ENCODE measurements at regions not wholly inside any gene's neighbourhood (a gene's known extent, or its start where the extent isn't known, plus 50 kb on each side); places are given as distances from the start of the nearest gene placed in this dataset.

DNA sequence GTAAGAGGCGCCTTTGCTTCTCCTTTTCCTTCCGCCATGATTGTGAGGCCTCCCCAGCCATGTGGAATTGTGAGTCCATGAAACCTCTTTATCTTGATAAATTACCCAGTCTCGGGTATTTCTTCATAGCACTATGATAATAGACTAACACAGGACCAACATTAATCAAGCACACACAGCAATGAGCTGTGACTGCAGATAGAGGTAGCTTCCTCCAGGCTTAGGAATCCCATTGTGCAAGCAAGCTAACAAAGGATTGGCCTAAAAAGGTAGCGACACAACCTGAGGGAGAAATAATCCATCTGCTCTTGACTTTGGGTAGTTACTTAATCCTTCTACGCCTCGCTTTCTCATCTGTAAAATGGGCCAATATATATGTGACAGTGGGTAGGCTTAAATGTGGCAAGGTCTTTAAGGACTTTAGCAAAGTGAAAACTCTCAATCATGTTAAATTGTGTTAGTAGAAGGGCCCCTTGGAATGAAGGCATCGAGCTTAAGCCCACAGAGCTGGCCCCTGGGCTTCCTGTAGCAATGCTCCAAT, 393.6 kb downstream of the SOX9 start:
- Histone ChIP-seq H3K9me3 (no peaks in the 10 kb centered on the region), H3K27ac (peak overlapping the region in 1 of 2 donors; percentile 21), H3K4me3 (no peak overlapping the region), H3K4me1 (ENCODE audit: insufficient read depth) (peaks cover 4% of the 10 kb centered on the region), H3K27me3 (no peaks in the 10 kb centered on the region), H3K36me3 (no peaks in the 10 kb centered on the region)
- TF ChIP-seq EP300 (IDR thresholded peaks at IDR 0.05) (no peak), CTCF (IDR thresholded peaks at IDR 0.05) (no peak), POLR2A (IDR thresholded peaks at IDR 0.05) (no peak)
- intact Hi-C loops (cut with DNase I), result loop anchor here in 1 of 4 donors (10.0 kb wide), 1 partner anchor 60 kb away; no protein-coding TSS in a partner anchor
- WGBS, 3 donors, result 85 to 88% (median 86%) methylated on average over 7 of the region's 7 CpGs
- no peak for DNase-seq

GRCh38 chr17:72514891-72515290, 394.1 kb downstream of the SOX9 start:
- TF ChIP-seq EP300 (IDR thresholded peaks at IDR 0.05) (no peak), POLR2A (IDR thresholded peaks at IDR 0.05) (no peak), CTCF (IDR thresholded peaks at IDR 0.05) (no peak)
- H3K4me1 ChIP-seq (ENCODE audit: insufficient read depth), result peaks cover 4% of the 10 kb centered on the region
- no peaks in the 10 kb centered on the region for H3K9me3 ChIP-seq
- peak overlapping the region in 1 of 2 donors; percentile 21 for H3K27ac ChIP-seq
- no peaks in the 10 kb centered on the region for H3K27me3 ChIP-seq
- 14 to 20% (median 19%) methylated on average over 6 of the region's 6 CpGs for WGBS, 3 donors
- DNase-seq, result peak; percentile 41 to 76 (median 56)
- H3K36me3 ChIP-seq, result no peaks in the 10 kb centered on the region
- no peak overlapping the region for H3K4me3 ChIP-seq
- intact Hi-C loops (cut with DNase I), result loop anchor here in 1 of 4 donors (10.0 kb wide), 1 partner anchor 60 kb away; no protein-coding TSS in a partner anchor

- DNase-seq, result peak in 2 of 5 donors; percentile 31 to 52
- H3K9me3 ChIP-seq, result no peaks in the 10 kb centered on the region
- peak overlapping the region in 1 of 2 donors; percentile 21 for H3K27ac ChIP-seq
- H3K4me1 ChIP-seq (ENCODE audit: insufficient read depth), result peaks cover 4% of the 10 kb centered on the region
- WGBS, 3 donors, result 37 to 48% (median 38%) methylated on average over 13 of the region's 13 CpGs
- intact Hi-C loops (cut with DNase I), result loop anchor here in 1 of 4 donors (10.0 kb wide), 1 partner anchor 59 kb away; no protein-coding TSS in a partner anchor
- H3K4me3 ChIP-seq, result no peak overlapping the region
- no peaks in the 10 kb centered on the region for H3K36me3 ChIP-seq
- TF ChIP-seq CTCF (IDR thresholded peaks at IDR 0.05), result no peak
- no peak for TF ChIP-seq EP300 (IDR thresholded peaks at IDR 0.05)
- no peak for TF ChIP-seq POLR2A (IDR thresholded peaks at IDR 0.05)
- no peaks in the 10 kb centered on the region for H3K27me3 ChIP-seq
These were observed 394.7 kb downstream of the SOX9 start for GRCh38 chr17:72515291-72516065.

DNA sequence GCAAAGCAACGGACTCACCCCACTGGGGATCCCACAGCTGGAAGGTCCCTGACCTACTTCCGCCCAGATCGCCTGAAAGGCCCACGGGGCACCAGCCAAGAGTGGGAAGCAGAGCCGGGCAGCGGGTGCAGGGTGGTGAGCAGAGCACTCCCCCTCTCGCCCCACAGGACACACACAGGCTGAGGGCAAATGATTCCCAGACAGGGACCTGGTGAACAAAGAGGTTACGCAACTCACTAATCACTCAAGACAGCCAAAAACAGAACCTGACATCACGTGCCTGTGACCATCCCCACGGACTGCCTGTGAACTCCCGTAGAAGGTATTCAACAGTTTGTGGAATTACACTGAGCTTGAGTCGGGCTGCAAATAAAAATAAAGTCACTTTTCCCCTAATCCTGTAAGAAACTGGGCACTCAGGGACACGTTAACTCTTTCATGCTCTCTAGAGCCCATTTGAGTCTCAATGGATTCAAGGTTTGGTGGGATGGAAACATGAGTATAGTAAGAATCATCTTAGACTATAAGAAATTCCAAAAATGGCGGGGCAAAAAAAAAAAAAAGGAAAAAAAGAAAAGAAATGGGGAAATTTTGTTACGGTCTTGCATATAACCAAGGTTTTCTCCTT, 396.1 kb downstream of the SOX9 start:
- intact Hi-C loops (cut with DNase I), result loop anchor here in 1 of 4 donors (10.0 kb wide), 1 partner anchor 58 kb away; no protein-coding TSS in a partner anchor
- 52 to 65% (median 61%) methylated on average over 15 of the region's 15 CpGs for WGBS, 3 donors

More for the DNA sequence above, 396.1 kb downstream of the SOX9 start:
- Histone ChIP-seq H3K36me3 (no peaks in the 10 kb centered on the region), H3K9me3 (no peaks in the 10 kb centered on the region), H3K4me1 (ENCODE audit: insufficient read depth) (peaks cover 4% of the 10 kb centered on the region), H3K27ac (no peak overlapping the region), H3K27me3 (no peaks in the 10 kb centered on the region), H3K4me3 (no peak overlapping the region)
- no peak for TF ChIP-seq POLR2A (IDR thresholded peaks at IDR 0.05)
- no peak for TF ChIP-seq CTCF (IDR thresholded peaks at IDR 0.05)
- no peak for TF ChIP-seq EP300 (IDR thresholded peaks at IDR 0.05)
- peak in 3 of 5 donors; percentile 23 to 49 (median 32) for DNase-seq

Measured in ovary (tissue), 7 donors.